Liver (tissue), 8 donors: ENCODE measurements at regions not wholly inside any gene's neighbourhood (a gene's known extent, or its start where the extent isn't known, plus 50 kb on each side); places are given as distances from the start of the nearest gene placed in this dataset.

ENCODE experiments used
- DNase-seq: peaks from one replicate; pipeline ENCODE4 v3.0.0-alpha.2; 2017; ENCODE audit warnings: low spot score
- H3K27ac ChIP-seq, 2 donors: one replicate each; pipeline ENCODE4 v1.7.0; 2013; ENCODE audit warnings: inconsistent platforms in 2 of 2, low read length in 2 of 2, control low read depth in 1 of 2, low read depth in 1 of 2, mild to moderate bottlenecking in 1 of 2
- H3K27me3 ChIP-seq, 4 donors: one replicate each; pipeline versions ENCODE4 v1.6.1 to v1.7.0; 2013; ENCODE audit warnings: low read length in 3 of 4, inconsistent platforms in 1 of 4, mild to moderate bottlenecking in 1 of 4, moderate library complexity in 1 of 4; ENCODE audit not compliant: control insufficient read depth in 4 of 4, insufficient read depth in 4 of 4
- H3K36me3 ChIP-seq, 4 donors: one replicate each; pipeline versions ENCODE4 v1.6.1 to v1.7.0; 2013; ENCODE audit warnings: low read length in 3 of 4, mild to moderate bottlenecking in 3 of 4, low read depth in 1 of 4, moderate library complexity in 1 of 4; ENCODE audit not compliant: control insufficient read depth in 4 of 4, insufficient read depth in 3 of 4
- H3K4me1 ChIP-seq, 4 donors: one replicate each; pipeline versions ENCODE4 v1.6.1 to v1.7.0; 2013; ENCODE audit warnings: low read length in 3 of 4, mild to moderate bottlenecking in 3 of 4, moderate library complexity in 1 of 4; ENCODE audit not compliant: control insufficient read depth in 4 of 4, insufficient read depth in 4 of 4
- H3K4me3 ChIP-seq, 3 donors: one replicate each; pipeline versions ENCODE4 v1.6.1 to v1.7.0; 2013; ENCODE audit warnings: low read length in 3 of 3, control low read depth in 1 of 3, low read depth in 1 of 3, mild to moderate bottlenecking in 1 of 3
- H3K9ac ChIP-seq, 2 donors: one replicate each; pipeline ENCODE4 v1.7.0; 2013; ENCODE audit warnings: low read length in 2 of 2, mild to moderate bottlenecking in 2 of 2, moderate library complexity in 2 of 2, control low read depth in 1 of 2, low read depth in 1 of 2
- H3K9me3 ChIP-seq, 4 donors: one replicate each; pipeline versions ENCODE4 v1.6.1 to v1.7.0; 2013; ENCODE audit warnings: low read length in 3 of 4; ENCODE audit not compliant: control insufficient read depth in 4 of 4
- CTCF ChIP-seq: fragments of 150-350 bp; IDR thresholded peaks from 2 replicates; pipeline ENCODE4 v1.5.1; 2017; ENCODE audit warnings: improper control_type of control experiment, low read depth, low read length; ENCODE audit not compliant: missing input control
- FOXA1 ChIP-seq: IDR thresholded peaks from 2 replicates; pipeline ENCODE4 v1.6.1; 2016; ENCODE audit warnings: antibody characterized with exemption
- FOXA2 ChIP-seq: IDR thresholded peaks from 2 replicates; pipeline ENCODE4 v1.6.1; 2016; ENCODE audit warnings: antibody characterized with exemption
- GABPA ChIP-seq, 2 donors: IDR thresholded peaks in 1 of 2; conservative IDR thresholded peaks in 1 of 2; 2 replicates each; pipeline ENCODE4 v1.6.1; 2016; ENCODE audit warnings: antibody characterized with exemption in 2 of 2, mild to moderate bottlenecking in 1 of 2, moderate library complexity in 1 of 2
- HNF4A ChIP-seq, 2 donors: conservative IDR thresholded peaks; 2 replicates each; pipeline ENCODE4 v1.6.1; 2016; ENCODE audit warnings: antibody characterized with exemption in 2 of 2, mild to moderate bottlenecking in 2 of 2
- HNF4G ChIP-seq: IDR thresholded peaks from 2 replicates; pipeline ENCODE4 v1.6.1; 2016; ENCODE audit warnings: antibody characterized with exemption
- NR2F2 ChIP-seq: IDR thresholded peaks from 2 replicates; pipeline ENCODE4 v1.6.1; 2016; ENCODE audit warnings: antibody characterized with exemption
- RAD21 ChIP-seq, 2 donors: IDR thresholded peaks; 2 replicates each; pipeline ENCODE4 v1.6.1; 2016; ENCODE audit warnings: antibody characterized with exemption in 2 of 2, mild to moderate bottlenecking in 2 of 2
- RXRA ChIP-seq, 2 donors: IDR thresholded peaks; 2 replicates each; pipeline ENCODE4 v1.6.1; 2017 to 2018; ENCODE audit warnings: antibody characterized with exemption in 2 of 2, mild to moderate bottlenecking in 1 of 2
- SP1 ChIP-seq: IDR thresholded peaks from 2 replicates; pipeline ENCODE4 v1.6.1; 2018; ENCODE audit warnings: antibody characterized with exemption, mild to moderate bottlenecking
- TAF1 ChIP-seq: conservative IDR thresholded peaks from 2 replicates; pipeline ENCODE4 v1.6.1; 2016; ENCODE audit warnings: antibody characterized with exemption, mild to moderate bottlenecking
- YY1 ChIP-seq: IDR thresholded peaks from 2 replicates; pipeline ENCODE4 v1.6.1; 2016; ENCODE audit warnings: antibody characterized with exemption, mild to moderate bottlenecking
- WGBS: extraction: QIAGEN DNeasy Blood & Tissue Kit; methylation state at CpG from one replicate; pipeline ENCODE4 v1.1.7; 2013; 5-methylcytosine and 5-hydroxymethylcytosine counted together
- TF ChIP-seq, protein P1 (sequence below): IDR thresholded peaks from 2 replicates; pipeline ENCODE4 v1.6.1; 2016; ENCODE audit warnings: antibody characterized with exemption
- TF ChIP-seq, protein P2 (sequence below): IDR thresholded peaks from 2 replicates; pipeline ENCODE4 v1.6.1; 2016; ENCODE audit warnings: antibody characterized with exemption
- TF ChIP-seq, protein P3 (sequence below): IDR thresholded peaks from 2 replicates; pipeline ENCODE4 v1.6.1; 2016; ENCODE audit warnings: antibody characterized with exemption, mild to moderate bottlenecking
- TF ChIP-seq, protein P4 (sequence below): IDR thresholded peaks from 2 replicates; pipeline ENCODE4 v1.6.1; 2016; ENCODE audit warnings: antibody characterized with exemption
- donor health status: healthy.
- donor health status: healthy.
- donor health status: healthy.
- donor health status: healthy.
- donor health status: healthy.

DNA sequence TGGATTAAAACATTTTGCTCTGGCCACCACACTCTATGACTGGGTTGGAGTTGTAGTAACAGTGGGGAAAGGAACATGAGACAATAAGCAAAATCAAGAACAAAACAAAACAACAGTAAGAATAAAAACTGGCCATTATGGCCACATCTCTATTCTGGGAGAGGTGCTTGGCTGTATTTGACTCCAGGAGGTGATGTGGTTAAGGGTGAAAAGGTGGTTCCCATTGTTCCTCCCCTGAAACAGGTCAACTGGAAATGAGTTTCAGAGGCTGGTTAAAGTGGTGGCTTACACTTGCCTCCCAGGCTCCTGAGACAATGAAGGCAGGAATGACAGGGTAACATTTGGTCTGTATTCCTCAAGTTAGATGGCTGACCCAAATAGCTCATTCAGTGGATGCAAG, 67.3 kb upstream of the FANCL start:
- TF ChIP-seq, protein P1, sequence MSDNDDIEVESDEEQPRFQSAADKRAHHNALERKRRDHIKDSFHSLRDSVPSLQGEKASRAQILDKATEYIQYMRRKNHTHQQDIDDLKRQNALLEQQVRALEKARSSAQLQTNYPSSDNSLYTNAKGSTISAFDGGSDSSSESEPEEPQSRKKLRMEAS = no peak
- TF ChIP-seq SP1 (no peak), CTCF (no peak), RXRA (IDR thresholded peaks at IDR 0.05) (no peak)
- TF ChIP-seq, protein P2, sequence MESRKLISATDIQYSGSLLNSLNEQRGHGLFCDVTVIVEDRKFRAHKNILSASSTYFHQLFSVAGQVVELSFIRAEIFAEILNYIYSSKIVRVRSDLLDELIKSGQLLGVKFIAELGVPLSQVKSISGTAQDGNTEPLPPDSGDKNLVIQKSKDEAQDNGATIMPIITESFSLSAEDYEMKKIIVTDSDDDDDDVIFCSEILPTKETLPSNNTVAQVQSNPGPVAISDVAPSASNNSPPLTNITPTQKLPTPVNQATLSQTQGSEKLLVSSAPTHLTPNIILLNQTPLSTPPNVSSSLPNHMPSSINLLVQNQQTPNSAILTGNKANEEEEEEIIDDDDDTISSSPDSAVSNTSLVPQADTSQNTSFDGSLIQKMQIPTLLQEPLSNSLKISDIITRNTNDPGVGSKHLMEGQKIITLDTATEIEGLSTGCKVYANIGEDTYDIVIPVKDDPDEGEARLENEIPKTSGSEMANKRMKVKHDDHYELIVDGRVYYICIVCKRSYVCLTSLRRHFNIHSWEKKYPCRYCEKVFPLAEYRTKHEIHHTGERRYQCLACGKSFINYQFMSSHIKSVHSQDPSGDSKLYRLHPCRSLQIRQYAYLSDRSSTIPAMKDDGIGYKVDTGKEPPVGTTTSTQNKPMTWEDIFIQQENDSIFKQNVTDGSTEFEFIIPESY = no peak
- TF ChIP-seq, protein P3, sequence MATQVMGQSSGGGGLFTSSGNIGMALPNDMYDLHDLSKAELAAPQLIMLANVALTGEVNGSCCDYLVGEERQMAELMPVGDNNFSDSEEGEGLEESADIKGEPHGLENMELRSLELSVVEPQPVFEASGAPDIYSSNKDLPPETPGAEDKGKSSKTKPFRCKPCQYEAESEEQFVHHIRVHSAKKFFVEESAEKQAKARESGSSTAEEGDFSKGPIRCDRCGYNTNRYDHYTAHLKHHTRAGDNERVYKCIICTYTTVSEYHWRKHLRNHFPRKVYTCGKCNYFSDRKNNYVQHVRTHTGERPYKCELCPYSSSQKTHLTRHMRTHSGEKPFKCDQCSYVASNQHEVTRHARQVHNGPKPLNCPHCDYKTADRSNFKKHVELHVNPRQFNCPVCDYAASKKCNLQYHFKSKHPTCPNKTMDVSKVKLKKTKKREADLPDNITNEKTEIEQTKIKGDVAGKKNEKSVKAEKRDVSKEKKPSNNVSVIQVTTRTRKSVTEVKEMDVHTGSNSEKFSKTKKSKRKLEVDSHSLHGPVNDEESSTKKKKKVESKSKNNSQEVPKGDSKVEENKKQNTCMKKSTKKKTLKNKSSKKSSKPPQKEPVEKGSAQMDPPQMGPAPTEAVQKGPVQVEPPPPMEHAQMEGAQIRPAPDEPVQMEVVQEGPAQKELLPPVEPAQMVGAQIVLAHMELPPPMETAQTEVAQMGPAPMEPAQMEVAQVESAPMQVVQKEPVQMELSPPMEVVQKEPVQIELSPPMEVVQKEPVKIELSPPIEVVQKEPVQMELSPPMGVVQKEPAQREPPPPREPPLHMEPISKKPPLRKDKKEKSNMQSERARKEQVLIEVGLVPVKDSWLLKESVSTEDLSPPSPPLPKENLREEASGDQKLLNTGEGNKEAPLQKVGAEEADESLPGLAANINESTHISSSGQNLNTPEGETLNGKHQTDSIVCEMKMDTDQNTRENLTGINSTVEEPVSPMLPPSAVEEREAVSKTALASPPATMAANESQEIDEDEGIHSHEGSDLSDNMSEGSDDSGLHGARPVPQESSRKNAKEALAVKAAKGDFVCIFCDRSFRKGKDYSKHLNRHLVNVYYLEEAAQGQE = no peak
- TF ChIP-seq, protein P4, sequence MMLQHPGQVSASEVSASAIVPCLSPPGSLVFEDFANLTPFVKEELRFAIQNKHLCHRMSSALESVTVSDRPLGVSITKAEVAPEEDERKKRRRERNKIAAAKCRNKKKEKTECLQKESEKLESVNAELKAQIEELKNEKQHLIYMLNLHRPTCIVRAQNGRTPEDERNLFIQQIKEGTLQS = no peak
- no peak overlapping the region for H3K9ac ChIP-seq
- no peak overlapping the region for H3K4me3 ChIP-seq
- H3K9me3 ChIP-seq = no peaks in the 10 kb centered on the region
- H3K27me3 ChIP-seq = no peaks in the 10 kb centered on the region
- H3K36me3 ChIP-seq = no peaks in the 10 kb centered on the region
- no peak for DNase-seq
- H3K4me1 ChIP-seq = peaks cover 0 to 1% (median 0%) of the 10 kb centered on the region in 4 donors
- no peak overlapping the region for H3K27ac ChIP-seq

DNA sequence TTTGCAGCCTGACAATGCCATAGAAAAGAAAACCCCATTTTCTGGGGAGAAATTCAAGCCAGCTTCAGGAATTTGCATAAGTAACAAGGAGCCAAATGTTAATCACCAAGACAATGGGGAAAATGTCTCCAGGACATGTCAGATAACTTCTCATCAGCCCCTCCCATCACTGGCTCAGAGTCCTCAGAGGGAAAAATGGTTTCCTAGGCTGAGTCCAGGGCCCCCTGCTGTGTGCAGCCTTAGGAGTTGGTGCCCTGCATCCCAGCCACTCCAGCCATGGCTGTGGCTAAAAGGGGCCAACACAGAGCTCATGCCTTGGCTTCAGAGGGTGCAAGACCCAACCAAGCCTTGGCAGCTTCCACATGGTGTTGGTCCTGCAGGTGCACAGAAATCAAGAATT, 63.7 kb upstream of the FANCL start:
- no peaks in the 10 kb centered on the region for H3K9me3 ChIP-seq
- DNase-seq = no peak
- no peaks in the 10 kb centered on the region for H3K36me3 ChIP-seq
- H3K9ac ChIP-seq = no peak overlapping the region
- H3K27me3 ChIP-seq = no peaks in the 10 kb centered on the region
- H3K27ac ChIP-seq = no peak overlapping the region
- no peaks in the 10 kb centered on the region for H3K4me1 ChIP-seq
- H3K4me3 ChIP-seq = no peak overlapping the region
- TF ChIP-seq SP1 (no peak), RAD21 (IDR thresholded peaks at IDR 0.05) (no peak)

GRCh38 chr2:58299123-58299522, 58.0 kb upstream of the FANCL start:
- DNase-seq = no peak
- H3K4me3 ChIP-seq = no peak overlapping the region
- WGBS = 66% methylated on average over 1 of the region's 1 CpG
- peaks cover 0 to 4% (median 0%) of the 10 kb centered on the region in 4 donors for H3K27me3 ChIP-seq
- no peaks in the 10 kb centered on the region for H3K9me3 ChIP-seq
- no peaks in the 10 kb centered on the region for H3K4me1 ChIP-seq
- no peak overlapping the region for H3K9ac ChIP-seq
- H3K27ac ChIP-seq = no peak overlapping the region
- H3K36me3 ChIP-seq = no peaks in the 10 kb centered on the region
- TF ChIP-seq FOXA1 = no peak
- no peak for TF ChIP-seq RAD21 (IDR thresholded peaks at IDR 0.05)
- TF ChIP-seq HNF4G = no peak
- TF ChIP-seq FOXA2 = no peak
- TF ChIP-seq GABPA (IDR thresholded peaks at IDR 0.05 in 1 of 2, conservative IDR thresholded peaks at IDR 0.05 in 1 of 2) = no peak
- no peak for TF ChIP-seq YY1
- no peak for TF ChIP-seq NR2F2
- TF ChIP-seq, protein P1 = no peak
- no peak for TF ChIP-seq HNF4A (conservative IDR thresholded peaks at IDR 0.05)
- no peak for TF ChIP-seq TAF1
- no peak for TF ChIP-seq SP1
- TF ChIP-seq, protein P4 = no peak
- no peak for TF ChIP-seq RXRA (IDR thresholded peaks at IDR 0.05)
- TF ChIP-seq, protein P2 = no peak
